Stimulated activated CD8-positive, alpha-beta memory T cell treated with anti-CD3 and anti-CD28 coated beads, Interleukin-4, amount 100 ng/mL, for 1 hour (primary cell): ENCODE measurements at regions not wholly inside any gene's neighbourhood (a gene's known extent, or its start where the extent isn't known, plus 50 kb on each side); places are given as distances from the start of the nearest gene placed in this dataset.
"Not testable (repeated sequence)": the region's sequence is repeated elsewhere in the genome, so short reads cannot be mapped to it uniquely, and the experiment has no call there.

Experiments used
- DNase-seq, 2 donors: peaks; one replicate each; pipeline ENCODE4 v3.0.0-alpha.2; 2020; ENCODE audit warnings: low read depth in 2 of 2, low spot score in 1 of 2

- no peak for DNase-seq
Observed at GRCh38 chr14:70269582-70269981, 80.8 kb upstream of the SLC8A3 start.

GRCh38 chr14:70268760-70269159, 80.0 kb upstream of the SLC8A3 start:
- DNase-seq = no peak

- no peak for DNase-seq
Observed at GRCh38 chr14:70266157-70266556, 77.4 kb upstream of the SLC8A3 start.

DNA sequence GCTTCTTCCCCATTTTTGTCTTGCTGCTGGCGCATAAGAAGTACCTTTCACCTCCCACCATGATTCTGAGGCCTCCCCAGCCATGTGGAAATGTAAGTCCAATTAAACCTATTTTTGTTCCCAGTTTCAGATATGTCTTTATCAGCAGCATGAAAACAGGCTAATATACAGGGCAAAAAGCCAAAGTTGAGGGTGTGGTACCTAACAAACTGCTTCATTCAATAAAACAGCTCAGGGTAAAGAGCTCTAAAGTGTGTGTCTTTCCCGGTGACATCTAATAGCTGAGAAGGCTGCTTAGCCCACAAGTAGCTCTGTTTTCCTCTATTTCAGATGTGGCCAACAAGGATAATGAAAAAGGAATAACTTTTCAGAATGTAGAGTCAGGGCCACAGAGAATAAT, 76.7 kb upstream of the SLC8A3 start:
- DNase-seq = no peak

GRCh38 chr14:70259420-70259819, 70.7 kb upstream of the SLC8A3 start:
- no peak for DNase-seq

- DNase-seq = no peak
Observed at GRCh38 chr14:70257526-70257925, 68.8 kb upstream of the SLC8A3 start.

- no peak for DNase-seq
Observed at GRCh38 chr14:70256601-70257000, 67.8 kb upstream of the SLC8A3 start.

DNA sequence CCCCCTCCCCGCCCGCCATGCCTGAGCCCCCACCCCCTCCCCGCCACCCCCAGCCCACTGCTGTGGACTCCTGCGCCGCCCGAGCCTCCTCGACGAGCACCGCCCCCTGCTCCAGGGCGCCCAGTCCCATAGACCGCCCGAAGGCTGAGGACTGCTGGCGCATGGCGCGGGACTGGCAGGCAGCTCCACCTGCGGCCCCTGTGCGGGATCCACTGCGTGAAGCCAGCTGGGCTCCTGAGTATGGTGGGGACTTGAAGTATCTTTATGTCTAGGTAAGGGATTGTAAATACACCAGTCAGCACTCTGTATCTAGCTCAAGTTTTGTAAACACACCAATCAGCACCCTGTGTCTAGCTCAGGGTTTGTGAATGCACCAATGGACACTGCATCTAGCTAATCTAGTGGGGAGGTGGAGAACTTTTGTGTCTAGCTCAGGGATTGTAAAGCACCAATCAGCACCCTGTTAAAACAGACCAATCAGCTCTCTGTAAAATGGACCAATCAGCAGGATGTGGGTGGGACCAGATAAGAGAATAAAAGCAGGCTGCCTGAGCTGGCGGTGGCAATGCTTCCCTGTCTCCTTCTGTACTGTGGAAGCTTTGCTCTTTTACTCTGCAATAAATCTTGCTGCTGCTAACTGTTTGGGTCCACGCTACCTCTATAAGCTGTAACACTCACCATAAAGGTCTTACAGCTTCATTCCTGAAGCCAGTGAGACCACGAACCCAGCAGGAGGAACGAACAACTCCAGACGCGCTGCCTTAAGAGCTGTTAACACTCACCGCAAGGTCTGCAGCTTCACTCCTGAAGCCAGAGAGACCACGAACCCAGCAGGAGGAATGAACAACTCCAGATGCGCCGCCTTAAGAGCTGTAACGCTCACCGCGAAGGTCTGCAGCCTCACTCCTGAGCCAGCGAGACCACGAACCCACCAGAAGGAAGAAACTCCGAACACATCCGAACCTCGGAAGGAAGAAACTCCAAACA, 66.6 kb upstream of the SLC8A3 start:
- DNase-seq = peak in 1 of 2 donors; percentile 0

- no peak for DNase-seq
Observed at GRCh38 chr14:70254476-70254961, 65.8 kb upstream of the SLC8A3 start.

DNA sequence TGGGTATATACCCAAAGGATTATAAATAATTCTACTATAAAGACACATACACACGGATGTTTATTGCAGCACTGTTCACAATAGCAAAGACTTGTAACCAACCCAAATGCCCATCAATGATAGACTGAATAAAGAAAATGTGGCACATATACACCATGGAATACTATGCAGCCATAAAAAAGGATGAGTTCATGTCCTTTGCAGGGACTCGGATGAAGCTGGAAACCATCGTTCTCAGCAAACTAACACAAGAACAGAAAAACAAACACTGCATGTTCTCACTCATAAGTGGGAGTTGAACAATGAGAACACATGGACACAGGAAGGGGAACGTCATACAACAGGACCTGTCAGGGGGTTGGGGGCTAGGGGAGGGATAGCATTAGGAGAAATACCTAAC, 64.8 kb upstream of the SLC8A3 start:
- DNase-seq = not testable (repeated sequence)

- no peak for DNase-seq
Observed at GRCh38 chr14:70245026-70245425, 56.3 kb upstream of the SLC8A3 start.

GRCh38 chr14:70239802-70240201, 51.1 kb upstream of the SLC8A3 start:
- DNase-seq = no peak

DNA sequence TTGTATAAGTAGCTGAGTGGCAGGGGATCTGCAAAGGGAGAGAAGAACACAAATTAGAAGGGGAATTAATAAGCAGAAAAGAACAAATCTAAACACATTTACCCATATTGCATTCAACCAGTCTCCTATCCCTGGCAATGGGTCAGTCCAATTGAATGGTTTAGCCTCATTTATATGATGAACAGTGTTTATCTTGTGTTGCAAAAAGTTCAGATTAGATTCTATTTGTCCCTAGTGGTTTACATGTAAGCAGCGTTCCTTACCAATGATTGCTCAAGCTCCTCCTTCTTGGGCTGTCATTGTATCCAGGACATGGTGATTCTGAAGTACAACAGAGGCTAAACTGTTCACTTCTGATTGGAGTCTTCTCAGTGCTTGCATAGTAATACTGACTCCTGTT, 49.9 kb upstream of the SLC8A3 start:
- not testable (repeated sequence) for DNase-seq
